T-cell (primary cell): ENCODE measurements at regions not wholly inside any gene's neighbourhood (a gene's known extent, or its start where the extent isn't known, plus 50 kb on each side); places are given as distances from the start of the nearest gene placed in this dataset.

ENCODE experiments used
- ATAC-seq, 4 experiments: fragments of 200-7000 bp in 3 of 4; fragments of 150-1000 bp in 1 of 4; cut with Tn5 transposase; replicated peaks in 1 of 4; 1 replicate in 3 of 4; 2 replicates in 1 of 4; pipeline ENCODE4 v1.10.0; 2021; ENCODE audit warnings: moderate library complexity in 3 of 4, mild to moderate bottlenecking in 2 of 4, moderate number of reproducible peaks in 1 of 4
- CTCF ChIA-PET, 2 donors: fragments of 300-600 bp; sonication (Branson Sonifier 250); formaldehyde crosslinking; loops; one replicate each; lab custom pipeline; 2022; ENCODE audit warnings: antibody characterized with exemption in 2 of 2; lab: Charles Lee
- POLR2A ChIA-PET, 2 donors: fragments of 300-600 bp; sonication (Branson Sonifier 250); formaldehyde crosslinking; loops; one replicate each; lab custom pipeline; 2022; ENCODE audit warnings: antibody characterized with exemption in 2 of 2; lab: Charles Lee
- DNase-seq, 35 experiments: peaks; one replicate each; pipeline versions ENCODE4 v3.0.0 to v3.0.0-alpha.2; 2013 to 2023
- H3K27ac ChIP-seq: one replicate; pipeline ENCODE4 v1.5.1; 2013; ENCODE audit warnings: low read length
- H3K27me3 ChIP-seq, 2 experiments: replicated peaks in 1 of 2; 1 replicate in 1 of 2; 2 replicates in 1 of 2; pipeline versions ENCODE4 v1.6.1 to v1.7.0; 2013; ENCODE audit warnings: low read length in 1 of 2, mixed read lengths in 1 of 2; ENCODE audit not compliant: control insufficient read depth in 2 of 2, insufficient read depth in 2 of 2; ENCODE audit errors: extremely low read depth in 1 of 2
- H3K36me3 ChIP-seq, 2 donors: 1 replicate in 1 of 2; 2 replicates in 1 of 2; pipeline versions ENCODE4 v1.6.1 to v1.7.0; 2013; ENCODE audit warnings: low read length in 1 of 2; ENCODE audit not compliant: control insufficient read depth in 2 of 2, insufficient read depth in 1 of 2; ENCODE audit errors: extremely low read depth in 1 of 2
- H3K4me1 ChIP-seq, 2 experiments: 1 replicate in 1 of 2; 2 replicates in 1 of 2; pipeline versions ENCODE4 v1.6.1 to v1.7.0; 2013; ENCODE audit warnings: low read length in 2 of 2, mixed read lengths in 1 of 2; ENCODE audit not compliant: insufficient read depth in 2 of 2, control insufficient read depth in 1 of 2; ENCODE audit errors: extremely low read depth in 1 of 2
- H3K4me3 ChIP-seq, 2 donors: 1 replicate in 1 of 2; 2 replicates in 1 of 2; pipeline versions ENCODE4 v1.5.1 to v1.7.0; 2013; ENCODE audit warnings: mild to moderate bottlenecking in 2 of 2, low read length in 1 of 2, moderate library complexity in 1 of 2; ENCODE audit not compliant: control insufficient read depth in 1 of 2; ENCODE audit errors: extremely low read depth in 1 of 2
- H3K9me3 ChIP-seq: 2 replicates; pipeline ENCODE4 v1.7.0; 2013
- H3K27ac Mint-ChIP-seq, 2 donors: one replicate each; pipeline ENCODE4 v1.8.0; 2020 to 2021; ENCODE audit warnings: mild to moderate bottlenecking in 2 of 2, mixed read lengths in 2 of 2
- H3K27me3 Mint-ChIP-seq, 2 donors: one replicate each; pipeline ENCODE4 v1.8.0; 2021 to 2022; ENCODE audit warnings: mixed read lengths in 2 of 2
- H3K36me3 Mint-ChIP-seq: one replicate; pipeline ENCODE4 v1.8.0; 2021; ENCODE audit warnings: mixed read lengths
- H3K4me1 Mint-ChIP-seq, 3 donors: one replicate each; pipeline ENCODE4 v1.8.0; 2020 to 2022; ENCODE audit warnings: mixed read lengths in 3 of 3, mild to moderate bottlenecking in 1 of 3
- H3K4me3 Mint-ChIP-seq, 3 donors: one replicate each; pipeline ENCODE4 v1.8.0; 2020 to 2022; ENCODE audit warnings: mild to moderate bottlenecking in 3 of 3, mixed read lengths in 3 of 3, moderate library complexity in 3 of 3
- H3K9me3 Mint-ChIP-seq, 3 donors: one replicate each; pipeline ENCODE4 v1.8.0; 2020 to 2022; ENCODE audit warnings: mixed read lengths in 3 of 3
- WGBS: methylation state at CpG from one replicate; pipeline ENCODE4 v1.1.5; 2013; ENCODE audit warnings: missing lambda C conversion rate; ENCODE audit not compliant: insufficient coverage; 5-methylcytosine and 5-hydroxymethylcytosine counted together

GRCh38 chr11:111018566-111018965, 227.0 kb upstream of the POU2AF2 start:
- ChIA-PET CTCF (no interaction called here), POLR2A (no interaction called here)
- H3K4me3 ChIP-seq = no peak overlapping the region
- H3K27ac ChIP-seq = no peak overlapping the region
- no peaks in the 10 kb centered on the region for H3K4me1 ChIP-seq
- Mint-ChIP-seq H3K4me1 (no peaks in the 10 kb centered on the region), H3K9me3 (no peaks in the 10 kb centered on the region), H3K4me3 (no peak overlapping the region), H3K27ac (no peak overlapping the region), H3K27me3 (peaks cover 3 to 8% of the 10 kb centered on the region in 2 donors), H3K36me3 (no peaks in the 10 kb centered on the region)
- H3K9me3 ChIP-seq = no peaks in the 10 kb centered on the region
- no peak for DNase-seq
- no peak for ATAC-seq
- no peaks in the 10 kb centered on the region for H3K36me3 ChIP-seq
- H3K27me3 ChIP-seq = no peaks in the 10 kb centered on the region
- WGBS = 80% methylated on average over 1 of the region's 3 CpGs

- no peak overlapping the region for H3K4me3 Mint-ChIP-seq
- Histone ChIP-seq H3K36me3 (no peaks in the 10 kb centered on the region), H3K4me1 (no peaks in the 10 kb centered on the region), H3K9me3 (no peaks in the 10 kb centered on the region), H3K27ac (no peak overlapping the region), H3K4me3 (no peak overlapping the region), H3K27me3 (no peaks in the 10 kb centered on the region)
- H3K9me3 Mint-ChIP-seq = no peaks in the 10 kb centered on the region
- no peak overlapping the region for H3K27ac Mint-ChIP-seq
- CTCF ChIA-PET = no interaction called here
- no peak for DNase-seq
- no peaks in the 10 kb centered on the region for H3K36me3 Mint-ChIP-seq
- no peak for ATAC-seq
- peaks cover 7 to 24% of the 10 kb centered on the region in 2 donors for H3K27me3 Mint-ChIP-seq
- no peaks in the 10 kb centered on the region for H3K4me1 Mint-ChIP-seq
- POLR2A ChIA-PET = no interaction called here
- 81% methylated on average over 3 of the region's 3 CpGs for WGBS
These were observed 233.0 kb upstream of the POU2AF2 start for GRCh38 chr11:111012491-111012890.

- no peaks in the 10 kb centered on the region for H3K4me1 Mint-ChIP-seq
- H3K27ac ChIP-seq = no peak overlapping the region
- H3K4me3 ChIP-seq = no peak overlapping the region
- H3K27me3 Mint-ChIP-seq = peaks cover 7 to 24% of the 10 kb centered on the region in 2 donors
- H3K4me3 Mint-ChIP-seq = no peak overlapping the region
- H3K27me3 ChIP-seq = no peaks in the 10 kb centered on the region
- H3K9me3 Mint-ChIP-seq = no peaks in the 10 kb centered on the region
- ATAC-seq (no peak), DNase-seq (no peak)
- no peaks in the 10 kb centered on the region for H3K4me1 ChIP-seq
- H3K9me3 ChIP-seq = no peaks in the 10 kb centered on the region
- ChIA-PET CTCF (no interaction called here), POLR2A (interaction anchor here in 1 of 2 donors (0.6 kb wide), 1 partner anchor 1536 kb away, joined by 3 read pairs; no protein-coding TSS in a partner anchor)
- no peaks in the 10 kb centered on the region for H3K36me3 Mint-ChIP-seq
- no peak overlapping the region for H3K27ac Mint-ChIP-seq
- no peaks in the 10 kb centered on the region for H3K36me3 ChIP-seq
These were observed 234.3 kb upstream of the POU2AF2 start for GRCh38 chr11:111011275-111011594.

GRCh38 chr11:111010391-111011274, 234.9 kb upstream of the POU2AF2 start:
- ChIA-PET CTCF (no interaction called here), POLR2A (interaction anchor here in 1 of 2 donors (0.6 kb wide), 1 partner anchor 1537 kb away, joined by 3 read pairs; no protein-coding TSS in a partner anchor)
- DNase-seq (no peak), ATAC-seq (no peak)
- Mint-ChIP-seq H3K4me3 (no peak overlapping the region), H3K27me3 (peaks cover 7 to 24% of the 10 kb centered on the region in 2 donors), H3K27ac (no peak overlapping the region), H3K36me3 (no peaks in the 10 kb centered on the region), H3K4me1 (no peaks in the 10 kb centered on the region), H3K9me3 (no peaks in the 10 kb centered on the region)
- Histone ChIP-seq H3K27me3 (no peaks in the 10 kb centered on the region), H3K4me1 (no peaks in the 10 kb centered on the region), H3K27ac (no peak overlapping the region), H3K9me3 (no peaks in the 10 kb centered on the region), H3K36me3 (no peaks in the 10 kb centered on the region), H3K4me3 (no peak overlapping the region)
- WGBS = 49% methylated on average over 6 of the region's 6 CpGs

- ATAC-seq = no peak
- H3K27me3 Mint-ChIP-seq = peaks cover 5 to 12% of the 10 kb centered on the region in 2 donors
- POLR2A ChIA-PET = no interaction called here
- H3K4me1 Mint-ChIP-seq = no peaks in the 10 kb centered on the region
- Histone ChIP-seq H3K27ac (no peak overlapping the region), H3K4me3 (no peak overlapping the region), H3K9me3 (no peaks in the 10 kb centered on the region), H3K36me3 (no peaks in the 10 kb centered on the region), H3K27me3 (no peaks in the 10 kb centered on the region), H3K4me1 (no peaks in the 10 kb centered on the region)
- H3K4me3 Mint-ChIP-seq = no peak overlapping the region
- 64% methylated on average over 3 of the region's 4 CpGs for WGBS
- H3K9me3 Mint-ChIP-seq = no peaks in the 10 kb centered on the region
- H3K27ac Mint-ChIP-seq = no peak overlapping the region
- H3K36me3 Mint-ChIP-seq = no peaks in the 10 kb centered on the region
- CTCF ChIA-PET = no interaction called here
- DNase-seq = no peak
These were observed 239.3 kb upstream of the POU2AF2 start for GRCh38 chr11:111006227-111006626.

GRCh38 chr11:111001986-111002611, 243.4 kb upstream of the POU2AF2 start:
- H3K4me3 ChIP-seq = no peak overlapping the region
- H3K4me1 ChIP-seq = no peaks in the 10 kb centered on the region
- ATAC-seq (no peak), DNase-seq (no peak)
- no peaks in the 10 kb centered on the region for H3K27me3 ChIP-seq
- H3K9me3 ChIP-seq = no peaks in the 10 kb centered on the region
- H3K27ac Mint-ChIP-seq = no peak overlapping the region
- no peak overlapping the region for H3K4me3 Mint-ChIP-seq
- H3K36me3 Mint-ChIP-seq = no peaks in the 10 kb centered on the region
- no peaks in the 10 kb centered on the region for H3K4me1 Mint-ChIP-seq
- POLR2A ChIA-PET = no interaction called here
- no peaks in the 10 kb centered on the region for H3K27me3 Mint-ChIP-seq
- H3K36me3 ChIP-seq = no peaks in the 10 kb centered on the region
- no CpG with 5 or more reads among the region's 3 CpGs for WGBS
- CTCF ChIA-PET = no interaction called here
- H3K9me3 Mint-ChIP-seq = no peaks in the 10 kb centered on the region
- no peak overlapping the region for H3K27ac ChIP-seq
